Left hindlimb (tissue), 1 donor: ENCODE measurements at regions not wholly inside any gene's neighbourhood (a gene's known extent, or its start where the extent isn't known, plus 50 kb on each side); places are given as distances from the start of the nearest gene placed in this dataset.

ENCODE experiments used
- DNase-seq: peaks from one replicate; pipeline ENCODE4 v3.0.0-alpha.2; 2018

- DNase-seq = no peak
These were observed 601.0 kb downstream of the SLC4A3 start for GRCh38 chr2:220228310-220229006.

GRCh38 chr2:220240641-220241040, 613.2 kb downstream of the SLC4A3 start:
- no peak for DNase-seq

- no peak for DNase-seq
These were observed 614.0 kb downstream of the SLC4A3 start for GRCh38 chr2:220241423-220241822.

GRCh38 chr2:220243571-220243970, 616.1 kb downstream of the SLC4A3 start:
- no peak for DNase-seq

GRCh38 chr2:220246386-220246785, 619.0 kb downstream of the SLC4A3 start:
- DNase-seq = no peak

- DNase-seq = no peak
These were observed 620.3 kb downstream of the SLC4A3 start for GRCh38 chr2:220247588-220248350.

GRCh38 chr2:220259662-220260061, 632.2 kb downstream of the SLC4A3 start:
- no peak for DNase-seq

GRCh38 chr2:220263300-220263699, 635.9 kb downstream of the SLC4A3 start:
- DNase-seq = no peak

GRCh38 chr2:220269367-220269766, 641.9 kb downstream of the SLC4A3 start:
- DNase-seq = no peak

GRCh38 chr2:220270481-220271070, 643.1 kb downstream of the SLC4A3 start:
- DNase-seq = no peak

- no peak for DNase-seq
These were observed 645.2 kb downstream of the SLC4A3 start for GRCh38 chr2:220272656-220273055.

- DNase-seq = no peak
These were observed 645.7 kb downstream of the SLC4A3 start for GRCh38 chr2:220273082-220273481.

GRCh38 chr2:220275454-220275853, 648.0 kb downstream of the SLC4A3 start:
- DNase-seq = no peak

GRCh38 chr2:220276741-220277444, 649.5 kb downstream of the SLC4A3 start:
- DNase-seq = no peak

- peak; percentile 87 for DNase-seq
These were observed 650.1 kb downstream of the SLC4A3 start for GRCh38 chr2:220277445-220277975.

GRCh38 chr2:220278022-220278421, 650.6 kb downstream of the SLC4A3 start:
- DNase-seq = no peak

- no peak for DNase-seq
These were observed 651.9 kb downstream of the SLC4A3 start for GRCh38 chr2:220279372-220279771.

GRCh38 chr2:220279840-220280239, 652.4 kb downstream of the SLC4A3 start:
- no peak for DNase-seq

GRCh38 chr2:220280736-220281135, 653.3 kb downstream of the SLC4A3 start:
- DNase-seq = no peak

GRCh38 chr2:220281771-220282170, 654.3 kb downstream of the SLC4A3 start:
- no peak for DNase-seq

- no peak for DNase-seq
These were observed 654.8 kb downstream of the SLC4A3 start for GRCh38 chr2:220282236-220282635.

- no peak for DNase-seq
These were observed 666.5 kb downstream of the SLC4A3 start for GRCh38 chr2:220293966-220294365.

GRCh38 chr2:220296174-220296573, 668.7 kb downstream of the SLC4A3 start:
- no peak for DNase-seq
